Activated naive CD8-positive, alpha-beta T cell treated with anti-CD3 and anti-CD28 coated beads for 36 hours (primary cell): ENCODE measurements at regions not wholly inside any gene's neighbourhood (a gene's known extent, or its start where the extent isn't known, plus 50 kb on each side); places are given as distances from the start of the nearest gene placed in this dataset.
"Not testable (repeated sequence)": the region's sequence is repeated elsewhere in the genome, so short reads cannot be mapped to it uniquely, and the experiment has no call there.

Experiments used
- DNase-seq: peaks from one replicate; pipeline ENCODE4 v3.0.0; 2021
- H3K27ac Mint-ChIP-seq: one replicate; pipeline ENCODE4 v1.8.0; 2022; ENCODE audit warnings: mild to moderate bottlenecking, moderate library complexity, mixed read lengths
- H3K27me3 Mint-ChIP-seq: one replicate; pipeline ENCODE4 v1.8.0; 2022; ENCODE audit warnings: mild to moderate bottlenecking, mixed read lengths
- H3K36me3 Mint-ChIP-seq: one replicate; pipeline ENCODE4 v1.8.0; 2021; ENCODE audit warnings: mild to moderate bottlenecking, mixed read lengths
- H3K4me1 Mint-ChIP-seq: one replicate; pipeline ENCODE4 v1.8.0; 2021; ENCODE audit warnings: mixed read lengths
- H3K4me3 Mint-ChIP-seq: one replicate; pipeline ENCODE4 v1.8.0; 2022; ENCODE audit warnings: mild to moderate bottlenecking, moderate library complexity, mixed read lengths
- H3K9me3 Mint-ChIP-seq: one replicate; pipeline ENCODE4 v1.8.0; 2022; ENCODE audit warnings: mixed read lengths

DNA sequence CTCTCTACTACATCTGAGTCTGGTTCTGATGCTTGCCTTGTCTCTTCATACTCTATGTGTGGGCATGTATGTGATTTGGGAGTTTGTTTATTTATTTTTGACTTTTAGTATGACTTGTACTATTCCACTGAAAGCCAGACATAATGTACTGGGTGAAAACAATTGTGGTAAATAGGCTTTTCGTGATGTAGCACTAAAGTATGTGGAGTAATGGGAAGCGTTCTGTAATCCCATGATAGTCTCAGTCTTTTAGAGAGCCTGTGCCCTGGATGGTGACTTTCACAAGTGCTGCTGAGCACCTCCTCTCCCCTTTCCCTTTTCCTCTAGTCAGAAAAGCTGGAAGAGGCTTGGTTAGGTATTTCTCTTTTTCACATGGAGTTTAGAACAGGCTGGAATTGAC is 85.8 kb upstream of the S1PR3 start:
- Mint-ChIP-seq H3K36me3 (peaks cover 5% of the 10 kb centered on the region), H3K4me3 (no peak overlapping the region), H3K9me3 (peaks cover 9% of the 10 kb centered on the region), H3K27ac (peak overlapping the region; percentile 27), H3K4me1 (no peaks in the 10 kb centered on the region), H3K27me3 (peaks cover 53% of the 10 kb centered on the region)
- no peak for DNase-seq

DNA sequence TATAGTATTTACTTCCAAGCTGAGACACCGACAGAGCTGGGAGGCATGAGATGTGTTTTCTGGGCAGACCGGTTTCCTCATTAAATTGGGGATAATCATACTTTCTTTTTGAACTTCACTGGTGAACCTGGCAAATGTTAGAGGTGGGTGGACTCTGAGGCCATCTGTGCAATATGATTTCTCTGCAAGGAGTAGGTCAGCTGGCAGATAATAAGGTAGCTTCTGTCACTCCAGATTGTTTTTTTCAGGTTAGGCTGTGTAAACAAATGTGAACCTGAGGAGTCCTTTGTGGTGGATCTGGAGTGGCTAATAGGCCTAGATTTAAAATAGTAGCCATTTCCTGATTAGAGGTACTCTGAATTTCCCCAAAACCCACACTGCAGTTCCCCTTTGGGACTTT is 75.4 kb upstream of the S1PR3 start:
- DNase-seq = no peak

DNA sequence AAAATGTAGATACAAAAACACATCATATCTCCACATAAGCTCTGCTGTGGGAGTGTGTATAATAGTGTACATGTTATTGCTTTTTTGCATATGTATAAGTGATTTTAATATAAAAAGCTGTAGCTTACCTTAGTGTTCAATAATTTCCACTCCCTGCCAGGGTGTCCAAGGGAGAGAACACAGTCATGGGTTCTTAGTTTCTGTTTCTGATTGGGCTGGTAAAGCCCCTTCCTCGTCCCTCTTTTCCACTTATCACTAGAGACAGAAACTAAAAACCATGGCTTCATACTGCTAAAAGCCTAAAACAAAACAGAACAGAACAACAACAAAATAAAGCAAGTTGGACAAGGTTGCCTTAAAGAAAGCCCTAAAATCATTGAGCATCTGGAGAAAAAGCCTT is 74.4 kb upstream of the S1PR3 start:
- H3K4me1 Mint-ChIP-seq = peaks cover 25% of the 10 kb centered on the region
- H3K9me3 Mint-ChIP-seq = peaks cover 11% of the 10 kb centered on the region
- no peak overlapping the region for H3K27ac Mint-ChIP-seq

More for the DNA sequence above, 75.4 kb upstream of the S1PR3 start:
- Mint-ChIP-seq H3K36me3 (peaks cover 15% of the 10 kb centered on the region), H3K4me3 (no peak overlapping the region), H3K27ac (no peak overlapping the region), H3K27me3 (peaks cover 39% of the 10 kb centered on the region), H3K9me3 (peaks cover 11% of the 10 kb centered on the region), H3K4me1 (peaks cover 17% of the 10 kb centered on the region)

DNA sequence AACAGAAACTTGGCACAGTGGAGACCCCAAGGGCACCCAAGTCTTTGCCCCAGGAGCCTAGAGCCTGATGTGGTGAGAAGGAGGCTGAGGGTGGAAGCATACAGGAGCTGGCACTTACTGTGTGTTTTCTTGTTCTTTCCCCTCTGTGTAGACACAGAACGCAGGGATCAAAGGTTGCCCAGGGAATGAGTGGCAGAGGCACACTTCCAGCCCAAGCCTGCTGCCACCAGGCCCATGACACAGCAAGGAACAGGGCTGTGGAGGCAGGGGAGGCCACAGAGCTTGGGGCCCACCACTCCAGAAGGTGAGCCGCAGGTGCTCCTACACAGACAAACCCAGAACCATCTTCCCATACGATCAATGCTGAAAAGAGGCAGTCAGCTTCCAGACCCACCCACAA is 73.9 kb upstream of the S1PR3 start:
- Mint-ChIP-seq H3K4me3 (no peak overlapping the region), H3K36me3 (peaks cover 15% of the 10 kb centered on the region), H3K9me3 (peaks cover 11% of the 10 kb centered on the region), H3K27ac (no peak overlapping the region), H3K27me3 (peaks cover 35% of the 10 kb centered on the region), H3K4me1 (peaks cover 30% of the 10 kb centered on the region)
- DNase-seq = no peak

More for the DNA sequence above, 74.4 kb upstream of the S1PR3 start:
- Mint-ChIP-seq H3K27me3 (peaks cover 40% of the 10 kb centered on the region), H3K36me3 (peaks cover 15% of the 10 kb centered on the region), H3K4me3 (no peak overlapping the region)
- DNase-seq = no peak

DNA sequence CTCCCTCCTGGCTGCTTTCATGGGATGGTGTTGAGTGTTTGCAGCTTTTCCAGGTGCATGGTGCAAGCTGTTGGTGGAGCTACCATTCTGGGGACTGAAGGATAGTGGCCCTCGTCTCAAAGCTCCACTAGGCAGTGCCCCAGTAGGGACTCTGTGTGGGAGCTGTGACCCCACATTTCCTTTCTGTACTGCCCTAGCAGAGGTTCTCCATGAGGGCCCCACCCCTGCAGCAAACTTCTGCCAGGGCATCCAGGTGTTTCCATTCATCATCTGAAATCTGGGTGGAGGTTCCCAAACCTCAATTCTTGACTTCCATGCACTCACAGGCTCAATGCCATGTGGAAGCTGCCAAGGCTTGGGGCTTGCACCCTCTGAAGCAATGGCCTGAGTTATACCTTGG is 72.7 kb upstream of the S1PR3 start:
- Mint-ChIP-seq H3K4me1 (peaks cover 40% of the 10 kb centered on the region), H3K36me3 (peaks cover 15% of the 10 kb centered on the region), H3K27me3 (peaks cover 30% of the 10 kb centered on the region), H3K9me3 (peaks cover 11% of the 10 kb centered on the region)
- not testable (repeated sequence) for H3K27ac Mint-ChIP-seq, H3K4me3 Mint-ChIP-seq, DNase-seq

DNA sequence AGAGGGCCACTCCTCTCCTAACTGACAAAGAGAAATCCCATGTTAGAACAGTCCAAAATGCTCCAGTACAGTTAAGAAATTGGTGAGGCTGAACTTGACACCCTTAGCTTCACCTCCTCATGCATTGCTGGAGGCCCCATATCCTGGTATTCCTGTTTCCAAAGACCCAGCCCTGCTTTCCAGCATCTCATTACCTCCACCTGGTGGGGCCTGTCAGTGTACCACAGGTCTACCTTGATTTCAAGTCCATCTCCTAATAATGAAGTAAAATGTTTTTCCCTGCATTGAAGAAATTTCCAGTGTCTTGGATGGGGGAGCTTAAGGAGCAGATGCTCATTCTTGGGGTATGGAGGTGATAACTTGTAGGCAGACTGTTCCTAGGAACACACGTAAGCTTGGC is 70.6 kb upstream of the S1PR3 start:
- peaks cover 11% of the 10 kb centered on the region for H3K9me3 Mint-ChIP-seq
- H3K27ac Mint-ChIP-seq = no peak overlapping the region
- peaks cover 26% of the 10 kb centered on the region for H3K27me3 Mint-ChIP-seq
- no peak for DNase-seq
- peaks cover 15% of the 10 kb centered on the region for H3K36me3 Mint-ChIP-seq
- H3K4me1 Mint-ChIP-seq = peaks cover 52% of the 10 kb centered on the region
- no peak overlapping the region for H3K4me3 Mint-ChIP-seq

DNA sequence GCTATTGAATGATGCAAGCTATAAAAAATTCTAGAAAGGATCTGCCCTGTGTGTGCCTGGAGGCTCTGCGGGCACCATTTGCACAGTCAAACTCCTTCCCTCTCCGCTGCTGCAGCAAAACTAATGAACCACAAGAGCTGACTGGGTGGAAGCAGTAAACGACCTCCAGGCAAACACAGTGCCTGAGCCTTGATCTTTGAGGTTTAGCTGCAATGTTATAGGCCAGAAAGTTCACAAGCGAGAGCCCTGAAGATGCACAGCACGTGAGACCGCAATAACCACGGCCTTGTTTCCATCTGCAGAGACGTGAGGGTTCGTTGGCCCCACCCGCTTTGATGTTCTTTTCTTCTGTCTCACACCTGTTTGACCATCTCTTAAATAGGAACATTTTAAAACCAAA is 69.2 kb upstream of the S1PR3 start:
- Mint-ChIP-seq H3K4me1 (peaks cover 53% of the 10 kb centered on the region), H3K27ac (no peak overlapping the region), H3K27me3 (peaks cover 23% of the 10 kb centered on the region), H3K9me3 (peaks cover 11% of the 10 kb centered on the region), H3K4me3 (peak overlapping the region; percentile 25), H3K36me3 (peaks cover 13% of the 10 kb centered on the region)
- peak; percentile 73 for DNase-seq

DNA sequence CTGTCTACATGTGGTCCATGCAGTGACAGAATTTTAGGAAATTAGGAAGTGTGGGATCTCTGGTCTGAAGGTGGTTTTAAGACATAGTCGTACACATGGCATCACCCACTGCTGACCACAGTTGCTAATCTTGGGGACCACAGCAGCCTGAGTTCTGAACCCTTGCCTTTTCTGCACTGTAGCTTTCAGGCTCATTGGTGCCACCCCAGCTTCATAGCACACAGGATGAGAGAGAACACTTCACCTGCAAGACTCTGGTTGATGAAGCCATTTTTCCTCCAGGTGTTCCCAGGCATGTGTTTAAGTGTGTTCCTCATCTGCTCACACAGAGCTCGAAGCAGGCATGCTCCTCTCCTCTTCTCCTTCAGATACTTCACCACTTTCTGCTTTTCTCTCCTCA is 68.2 kb upstream of the S1PR3 start:
- peak overlapping the region; percentile 42 for H3K4me3 Mint-ChIP-seq
- no peak for DNase-seq
- H3K27ac Mint-ChIP-seq = no peak overlapping the region
- H3K4me1 Mint-ChIP-seq = peaks cover 56% of the 10 kb centered on the region
- peaks cover 22% of the 10 kb centered on the region for H3K27me3 Mint-ChIP-seq
- H3K9me3 Mint-ChIP-seq = peaks cover 11% of the 10 kb centered on the region
- H3K36me3 Mint-ChIP-seq = peaks cover 7% of the 10 kb centered on the region

DNA sequence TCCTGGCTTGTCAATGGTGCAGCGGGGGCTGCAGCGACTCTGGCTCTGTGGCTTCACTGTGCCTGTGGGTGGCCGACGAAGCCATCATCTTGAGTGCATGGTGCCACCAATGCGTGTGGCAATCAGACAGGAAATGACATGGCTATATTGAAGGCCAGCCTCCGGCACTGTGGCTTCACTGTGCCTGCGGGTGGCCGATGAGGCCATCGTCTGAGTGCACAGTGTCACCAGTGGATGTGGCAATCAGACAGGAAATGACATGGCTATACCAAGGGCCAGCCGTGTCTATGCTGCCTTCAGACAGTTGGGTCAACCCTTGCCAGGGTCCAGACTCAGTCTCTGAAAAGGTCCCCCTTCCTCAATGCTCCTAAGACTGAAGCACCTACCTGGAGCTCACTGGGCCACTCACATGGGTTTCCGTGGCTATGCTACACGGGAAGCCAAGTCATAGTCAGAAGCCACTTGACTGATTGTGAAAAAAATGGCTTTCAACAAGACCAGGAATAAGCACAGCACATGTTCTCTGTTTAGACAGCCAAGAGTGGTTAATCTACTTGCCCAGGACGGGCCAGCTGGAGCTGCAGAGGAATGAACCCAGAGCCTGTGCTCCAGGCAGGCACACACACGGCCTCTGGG is 67.5 kb upstream of the S1PR3 start:
- H3K27ac Mint-ChIP-seq = no peak overlapping the region
- DNase-seq = peak; percentile 11
- peaks cover 22% of the 10 kb centered on the region for H3K27me3 Mint-ChIP-seq
- H3K4me1 Mint-ChIP-seq = peaks cover 56% of the 10 kb centered on the region
- peaks cover 8% of the 10 kb centered on the region for H3K9me3 Mint-ChIP-seq
- H3K36me3 Mint-ChIP-seq = peaks cover 6% of the 10 kb centered on the region
- no peak overlapping the region for H3K4me3 Mint-ChIP-seq

DNA sequence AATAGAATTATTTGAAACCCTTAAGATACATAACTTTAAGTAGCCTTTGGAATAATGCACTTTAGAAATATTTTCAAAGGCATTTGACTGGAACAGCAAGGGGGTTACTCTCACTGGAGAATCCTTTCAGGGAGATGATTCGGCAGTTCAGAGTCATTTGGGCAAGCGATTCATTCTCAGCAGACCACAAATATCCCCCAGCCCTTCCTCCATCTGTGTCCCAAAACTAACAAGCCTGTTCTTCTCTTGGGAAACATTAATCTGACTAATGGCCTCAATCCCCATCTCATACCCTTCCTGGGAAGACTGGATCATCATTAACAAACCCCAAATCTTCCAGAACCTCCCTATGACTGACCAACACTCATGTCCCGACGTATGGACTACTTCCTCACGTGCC is 65.8 kb upstream of the S1PR3 start:
- Mint-ChIP-seq H3K27ac (no peak overlapping the region), H3K4me3 (no peak overlapping the region), H3K27me3 (peaks cover 12% of the 10 kb centered on the region), H3K4me1 (peaks cover 50% of the 10 kb centered on the region), H3K36me3 (peaks cover 3% of the 10 kb centered on the region), H3K9me3 (peaks cover 5% of the 10 kb centered on the region)
- DNase-seq = no peak

DNA sequence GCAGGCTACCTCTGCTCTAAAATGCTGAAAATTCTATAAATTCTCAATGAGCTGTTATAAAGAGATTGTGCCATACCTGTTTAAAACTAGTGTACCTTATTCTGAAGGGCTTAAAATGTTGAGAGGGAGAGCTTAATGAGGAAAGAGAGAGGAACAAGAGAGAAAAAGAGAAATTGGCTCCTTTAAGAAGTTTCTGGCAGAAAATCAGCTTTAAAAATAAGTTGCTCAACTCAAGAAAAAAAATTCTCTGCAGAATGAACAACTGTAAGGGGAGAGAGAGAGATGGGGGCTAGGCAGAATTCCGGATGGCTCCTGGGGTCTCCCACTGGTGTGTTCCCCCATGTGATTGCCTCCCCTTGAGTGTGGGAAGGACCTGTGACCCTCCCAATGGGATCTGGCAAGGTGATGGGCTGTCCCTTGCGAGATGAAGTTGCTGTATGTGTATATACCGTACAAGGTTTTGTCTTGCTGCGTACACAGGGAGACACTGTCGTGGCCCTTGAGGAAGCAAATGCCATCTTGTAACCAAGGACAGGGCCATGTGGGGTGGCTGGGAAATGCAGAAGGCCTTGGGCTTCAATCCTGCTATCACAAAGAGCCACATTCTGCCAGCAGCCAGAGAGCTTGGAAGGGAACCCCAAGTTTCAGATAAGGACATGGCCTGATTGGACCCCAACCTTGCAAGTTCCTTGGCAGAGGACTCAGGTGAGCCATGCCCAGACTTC is 64.3 kb upstream of the S1PR3 start:
- DNase-seq = no peak
- Mint-ChIP-seq H3K4me1 (peaks cover 36% of the 10 kb centered on the region), H3K4me3 (no peak overlapping the region), H3K27ac (no peak overlapping the region), H3K36me3 (peaks cover 3% of the 10 kb centered on the region), H3K9me3 (peaks cover 10% of the 10 kb centered on the region), H3K27me3 (peaks cover 11% of the 10 kb centered on the region)

DNA sequence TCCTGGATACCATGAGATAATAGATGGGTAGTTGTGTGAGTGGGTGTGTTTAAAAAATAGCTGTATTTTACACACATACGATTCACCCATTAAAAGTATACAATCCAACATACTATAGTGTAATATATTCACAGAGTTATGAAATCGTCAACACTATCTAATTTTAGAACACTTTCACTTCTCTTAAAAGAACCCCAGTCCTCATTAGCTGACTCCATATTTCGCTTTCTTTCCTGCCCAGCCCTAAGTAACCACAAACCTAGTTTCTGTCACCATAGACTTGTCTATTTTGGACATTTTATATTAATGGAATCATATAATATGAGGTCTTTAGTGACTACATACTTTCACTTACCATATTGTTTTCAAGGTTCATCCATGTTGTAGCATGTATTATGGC is 63.8 kb upstream of the S1PR3 start:
- Mint-ChIP-seq H3K27me3 (peaks cover 16% of the 10 kb centered on the region), H3K4me1 (peaks cover 31% of the 10 kb centered on the region), H3K4me3 (no peak overlapping the region), H3K9me3 (peaks cover 10% of the 10 kb centered on the region), H3K27ac (no peak overlapping the region), H3K36me3 (peaks cover 3% of the 10 kb centered on the region)
- DNase-seq = no peak

DNA sequence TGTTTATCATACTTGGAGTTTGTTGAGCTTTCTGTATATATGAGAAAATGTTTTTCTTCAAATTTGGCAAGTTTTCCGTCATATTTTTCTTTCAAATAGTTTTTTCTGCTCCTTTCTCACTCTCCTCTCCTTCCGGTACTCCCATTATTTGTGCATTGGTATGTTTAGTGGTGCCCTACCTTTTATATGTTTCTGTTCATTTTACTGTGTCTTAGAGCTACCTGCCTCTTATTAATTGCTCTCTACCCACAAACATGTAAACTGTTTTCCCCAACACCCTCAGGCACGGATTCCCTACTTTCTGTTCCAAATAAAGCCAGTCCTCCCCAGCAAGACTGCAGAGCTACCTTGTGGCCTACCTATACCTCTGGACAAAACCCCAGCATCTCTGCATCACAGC is 60.6 kb upstream of the S1PR3 start:
- no peak for DNase-seq
- Mint-ChIP-seq H3K27me3 (peaks cover 17% of the 10 kb centered on the region), H3K4me1 (peaks cover 8% of the 10 kb centered on the region), H3K9me3 (peaks cover 10% of the 10 kb centered on the region), H3K36me3 (peaks cover 3% of the 10 kb centered on the region), H3K4me3 (no peak overlapping the region), H3K27ac (no peak overlapping the region)

DNA sequence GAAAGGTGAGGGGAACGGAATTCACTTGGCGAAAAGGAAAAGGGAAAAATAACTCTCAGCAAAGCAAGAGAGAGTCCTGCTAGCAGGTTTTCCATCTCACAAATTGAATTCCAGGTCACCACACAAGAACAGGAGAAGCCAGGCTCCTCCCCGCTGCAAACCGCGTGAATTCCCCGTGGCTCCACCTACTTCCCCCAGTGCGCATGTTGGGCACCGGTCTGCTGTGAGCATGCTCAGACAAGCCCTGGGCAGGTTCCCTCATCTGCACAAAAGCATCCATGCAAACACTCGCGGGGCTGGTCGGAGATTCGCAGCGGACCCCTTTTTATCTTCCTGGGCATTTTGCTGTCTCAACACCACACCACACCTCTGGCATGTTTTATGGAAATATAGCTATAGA is 58.5 kb upstream of the S1PR3 start:
- peaks cover 10% of the 10 kb centered on the region for H3K9me3 Mint-ChIP-seq
- no peaks in the 10 kb centered on the region for H3K4me1 Mint-ChIP-seq
- peaks cover 3% of the 10 kb centered on the region for H3K36me3 Mint-ChIP-seq
- no peak for DNase-seq
- H3K4me3 Mint-ChIP-seq = no peak overlapping the region
- no peak overlapping the region for H3K27ac Mint-ChIP-seq
- peaks cover 15% of the 10 kb centered on the region for H3K27me3 Mint-ChIP-seq

DNA sequence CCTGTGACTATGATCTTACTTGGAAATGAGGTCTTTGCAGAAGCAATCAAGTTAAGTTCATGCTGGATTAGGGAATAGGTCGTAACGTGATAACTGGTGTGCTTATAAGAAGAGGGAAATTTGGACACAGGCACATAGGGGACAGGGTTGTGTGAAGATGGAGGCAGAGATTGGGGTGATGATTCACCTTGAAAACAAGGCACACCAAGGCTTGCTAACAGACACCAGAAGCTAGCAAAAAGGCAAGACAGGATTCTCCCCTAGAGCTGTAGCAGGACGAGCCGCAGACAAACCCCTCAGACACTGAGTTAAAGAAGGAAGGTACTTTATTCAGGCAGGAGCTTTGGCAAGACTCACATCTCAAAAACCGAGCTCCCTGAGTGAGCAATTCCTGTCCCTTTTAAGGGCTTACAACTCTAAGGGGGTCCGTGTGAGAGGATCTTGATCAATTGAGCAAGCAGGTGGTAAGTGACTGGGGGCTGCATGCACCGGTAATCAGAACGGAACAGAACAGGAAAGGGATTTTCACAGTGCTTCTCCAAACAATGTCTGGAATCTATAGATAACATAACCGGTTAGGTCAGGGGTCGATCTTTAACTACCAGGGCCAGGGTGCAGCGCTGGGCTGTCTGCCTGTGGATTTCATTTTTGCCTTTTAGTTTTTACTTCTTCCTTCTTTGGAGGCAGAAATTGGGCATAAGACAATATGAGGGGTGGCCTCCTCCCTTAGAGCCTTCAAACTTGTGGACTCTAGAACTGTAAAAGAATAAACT is 57.5 kb upstream of the S1PR3 start:
- Mint-ChIP-seq H3K27ac (no peak overlapping the region), H3K9me3 (peaks cover 10% of the 10 kb centered on the region), H3K36me3 (peaks cover 3% of the 10 kb centered on the region), H3K27me3 (peaks cover 15% of the 10 kb centered on the region), H3K4me3 (no peak overlapping the region), H3K4me1 (no peaks in the 10 kb centered on the region)
- DNase-seq = no peak
